ENCODE measurements at regions not wholly inside any gene's neighbourhood (a gene's known extent, or its start where the extent isn't known, plus 50 kb on each side); places are given as distances from the start of the nearest gene placed in this dataset.

GRCh38 chr10:52539463-52539862 lies 225.4 kb downstream of the DKK1 start:
- H3K36me3 ChIP-seq, result no peaks in the 10 kb centered on the region
- in situ Hi-C loops (cut with MboI; ENCODE audit: low pct_ligation_motif_present in 1 of 4, low pct_unique_long_range_greater_than_20kb in 1 of 4, low sequenced_read_pairs in 3 of 4) (no loop called here), intact Hi-C loops (cut with DNase I; ENCODE audit: low total_unique reads) (no loop called here)
- no peak overlapping the region for H3K27ac ChIP-seq
- no peak for DNase-seq
- H3K27me3 ChIP-seq, result no peaks in the 10 kb centered on the region
- WGBS, 2 donors (ENCODE audit: low coverage in 1 of 2), result 63% methylated on average over 2 of the region's 2 CpGs; no CpG with 5 or more reads in 1 of the 2 donors
- H3K4me1 ChIP-seq, result no peaks in the 10 kb centered on the region
- no peak for TF ChIP-seq EP300 (IDR thresholded peaks at IDR 0.05; ENCODE audit: low read depth)
- no peak for TF ChIP-seq POLR2A (IDR thresholded peaks at IDR 0.05)
- no peak for TF ChIP-seq POLR2AphosphoS5 (IDR thresholded peaks at IDR 0.05)
- TF ChIP-seq CTCF (IDR thresholded peaks at IDR 0.05), result no peak
- H3K9me3 ChIP-seq, result no peaks in the 10 kb centered on the region
- no peak overlapping the region for H3K4me3 ChIP-seq

- 50 to 67% methylated on average over 2 of the region's 2 CpGs for WGBS, 2 donors (ENCODE audit: low coverage in 1 of 2)
- no peaks in the 10 kb centered on the region for H3K4me1 ChIP-seq
- H3K9me3 ChIP-seq, result no peaks in the 10 kb centered on the region
- intact Hi-C loops (cut with DNase I; ENCODE audit: low total_unique reads) (no loop called here), in situ Hi-C loops (cut with MboI; ENCODE audit: low pct_ligation_motif_present in 1 of 4, low pct_unique_long_range_greater_than_20kb in 1 of 4, low sequenced_read_pairs in 3 of 4) (no loop called here)
- no peak overlapping the region for H3K27ac ChIP-seq
- H3K27me3 ChIP-seq, result no peaks in the 10 kb centered on the region
- no peak overlapping the region for H3K4me3 ChIP-seq
- H3K36me3 ChIP-seq, result no peaks in the 10 kb centered on the region
- DNase-seq, result no peak
- TF ChIP-seq POLR2A (IDR thresholded peaks at IDR 0.05) (no peak), CTCF (IDR thresholded peaks at IDR 0.05) (no peak), POLR2AphosphoS5 (IDR thresholded peaks at IDR 0.05) (no peak), EP300 (IDR thresholded peaks at IDR 0.05; ENCODE audit: low read depth) (no peak)
These were observed 226.5 kb downstream of the DKK1 start for GRCh38 chr10:52540479-52540984.

- no peak overlapping the region for H3K27ac ChIP-seq
- no peak for DNase-seq
- intact Hi-C loops (cut with DNase I; ENCODE audit: low total_unique reads), result no loop called here
- no peaks in the 10 kb centered on the region for H3K36me3 ChIP-seq
- H3K27me3 ChIP-seq, result no peaks in the 10 kb centered on the region
- 0 to 12% methylated on average over 1 to 2 of the region's 2 CpGs for WGBS, 2 donors (ENCODE audit: low coverage in 1 of 2)
- no peak overlapping the region for H3K4me3 ChIP-seq
- no peaks in the 10 kb centered on the region for H3K4me1 ChIP-seq
- TF ChIP-seq CTCF (IDR thresholded peaks at IDR 0.05) (no peak), EP300 (IDR thresholded peaks at IDR 0.05; ENCODE audit: low read depth) (no peak), POLR2AphosphoS5 (IDR thresholded peaks at IDR 0.05) (no peak), POLR2A (IDR thresholded peaks at IDR 0.05) (no peak)
- in situ Hi-C loops (cut with MboI; ENCODE audit: low pct_ligation_motif_present in 1 of 4, low pct_unique_long_range_greater_than_20kb in 1 of 4, low sequenced_read_pairs in 3 of 4), result no loop called here
- no peaks in the 10 kb centered on the region for H3K9me3 ChIP-seq
These were observed 227.0 kb downstream of the DKK1 start for GRCh38 chr10:52541006-52541473.

GRCh38 chr10:52542906-52543305 lies 228.8 kb downstream of the DKK1 start:
- DNase-seq, result no peak
- Histone ChIP-seq H3K4me1 (no peaks in the 10 kb centered on the region), H3K36me3 (no peaks in the 10 kb centered on the region), H3K9me3 (no peaks in the 10 kb centered on the region), H3K27me3 (no peaks in the 10 kb centered on the region), H3K27ac (no peak overlapping the region), H3K4me3 (no peak overlapping the region)
- intact Hi-C loops (cut with DNase I; ENCODE audit: low total_unique reads), result no loop called here
- TF ChIP-seq CTCF (IDR thresholded peaks at IDR 0.05), result no peak
- TF ChIP-seq POLR2AphosphoS5 (IDR thresholded peaks at IDR 0.05), result no peak
- no peak for TF ChIP-seq EP300 (IDR thresholded peaks at IDR 0.05; ENCODE audit: low read depth)
- no peak for TF ChIP-seq POLR2A (IDR thresholded peaks at IDR 0.05)
- in situ Hi-C loops (cut with MboI; ENCODE audit: low pct_ligation_motif_present in 1 of 4, low pct_unique_long_range_greater_than_20kb in 1 of 4, low sequenced_read_pairs in 3 of 4), result no loop called here

Data from transverse colon (tissue), 4 donors.